Choroid plexus epithelial cell (primary cell): ENCODE measurements at regions not wholly inside any gene's neighbourhood (a gene's known extent, or its start where the extent isn't known, plus 50 kb on each side); places are given as distances from the start of the nearest gene placed in this dataset.

Experiments
- DNase-seq: peaks from one replicate; pipeline ENCODE4 v3.0.0-alpha.2; 2010; ENCODE audit warnings: low read depth
- H3K4me3 ChIP-seq: 2 replicates; pipeline ENCODE4 v1.5.1; 2011; ENCODE audit warnings: low read depth, mild to moderate bottlenecking, control low read depth, low read length, moderate library complexity
- TF ChIP-seq, protein P1 (sequence below): conservative IDR thresholded peaks from 2 replicates; pipeline ENCODE4 v1.5.1; 2011; ENCODE audit warnings: low read depth, mild to moderate bottlenecking, control low read depth, inconsistent platforms, low read length, moderate library complexity

GRCh38 chr13:62321139-62321538, 905.5 kb upstream of the PCDH20 start:
- TF ChIP-seq, protein P1, sequence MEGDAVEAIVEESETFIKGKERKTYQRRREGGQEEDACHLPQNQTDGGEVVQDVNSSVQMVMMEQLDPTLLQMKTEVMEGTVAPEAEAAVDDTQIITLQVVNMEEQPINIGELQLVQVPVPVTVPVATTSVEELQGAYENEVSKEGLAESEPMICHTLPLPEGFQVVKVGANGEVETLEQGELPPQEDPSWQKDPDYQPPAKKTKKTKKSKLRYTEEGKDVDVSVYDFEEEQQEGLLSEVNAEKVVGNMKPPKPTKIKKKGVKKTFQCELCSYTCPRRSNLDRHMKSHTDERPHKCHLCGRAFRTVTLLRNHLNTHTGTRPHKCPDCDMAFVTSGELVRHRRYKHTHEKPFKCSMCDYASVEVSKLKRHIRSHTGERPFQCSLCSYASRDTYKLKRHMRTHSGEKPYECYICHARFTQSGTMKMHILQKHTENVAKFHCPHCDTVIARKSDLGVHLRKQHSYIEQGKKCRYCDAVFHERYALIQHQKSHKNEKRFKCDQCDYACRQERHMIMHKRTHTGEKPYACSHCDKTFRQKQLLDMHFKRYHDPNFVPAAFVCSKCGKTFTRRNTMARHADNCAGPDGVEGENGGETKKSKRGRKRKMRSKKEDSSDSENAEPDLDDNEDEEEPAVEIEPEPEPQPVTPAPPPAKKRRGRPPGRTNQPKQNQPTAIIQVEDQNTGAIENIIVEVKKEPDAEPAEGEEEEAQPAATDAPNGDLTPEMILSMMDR, result no peak
- no peak overlapping the region for H3K4me3 ChIP-seq
- DNase-seq, result no peak

DNA sequence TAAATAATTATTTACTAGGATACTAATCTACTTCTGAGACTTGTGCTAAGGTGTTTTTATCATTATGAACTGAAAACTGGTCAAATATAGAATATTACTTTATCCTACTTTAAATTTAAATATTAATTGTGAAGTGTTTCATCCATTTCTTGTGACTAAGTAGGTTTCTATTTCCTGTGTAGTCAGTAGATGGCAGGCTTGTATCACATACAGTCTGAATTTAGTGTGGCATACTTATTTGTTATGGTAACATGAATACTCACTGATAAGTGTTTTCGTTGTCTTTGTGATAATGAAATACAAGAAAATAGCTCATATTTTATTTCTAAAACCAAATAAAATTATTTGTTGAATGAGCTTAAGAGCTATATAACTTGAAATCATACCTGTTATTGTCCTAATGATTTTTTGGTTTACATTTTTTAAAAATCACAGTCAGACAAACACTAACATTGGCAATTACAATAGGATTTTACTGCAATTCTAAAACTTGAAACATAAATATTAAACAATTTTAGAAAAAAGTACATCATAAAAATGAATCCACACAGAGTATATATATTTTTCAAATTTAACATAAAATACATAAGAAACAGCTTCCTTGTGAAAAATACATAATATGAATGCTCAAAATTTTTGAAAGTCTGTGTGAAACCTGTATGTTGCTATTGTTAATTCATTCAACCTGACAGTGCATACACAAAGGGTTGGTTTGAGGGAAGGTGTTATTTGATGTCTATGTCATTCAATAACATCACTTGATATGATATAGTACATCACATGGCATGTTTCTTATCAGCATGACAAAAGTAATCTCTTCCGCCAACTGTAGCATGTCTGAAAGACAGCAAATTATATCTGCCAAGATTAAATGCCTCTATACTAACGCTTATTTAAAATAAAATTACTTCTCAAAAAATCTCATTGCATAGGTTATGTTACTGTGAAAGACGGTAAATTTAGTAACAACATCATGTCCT, 904.8 kb upstream of the PCDH20 start:
- TF ChIP-seq, protein P1, result peak; percentile 66
- H3K4me3 ChIP-seq, result no peak overlapping the region
- DNase-seq, result peak; percentile 82

DNA sequence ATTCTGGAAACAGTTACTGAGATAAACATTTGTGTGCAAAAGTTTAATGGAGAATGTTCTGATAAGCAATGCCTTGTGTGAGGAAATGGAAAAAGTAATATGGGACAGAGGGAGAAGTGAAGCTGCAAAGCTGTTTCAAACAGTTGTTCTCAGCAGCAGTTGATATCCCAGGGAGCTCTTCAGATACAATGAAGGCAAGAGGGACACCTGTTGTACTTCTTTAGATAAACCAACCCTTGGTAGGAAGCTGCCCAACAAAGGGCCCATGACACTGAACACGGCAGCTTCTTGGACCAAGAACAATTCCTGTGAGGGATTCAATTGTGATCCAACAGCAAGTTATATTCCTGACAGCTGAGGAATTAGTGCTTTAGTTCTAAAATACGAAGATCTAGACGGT, 894.3 kb upstream of the PCDH20 start:
- H3K4me3 ChIP-seq, result no peak overlapping the region
- DNase-seq, result no peak
- TF ChIP-seq, protein P1, result no peak

GRCh38 chr13:62305756-62306155, 890.1 kb upstream of the PCDH20 start:
- DNase-seq, result no peak
- no peak overlapping the region for H3K4me3 ChIP-seq

GRCh38 chr13:62302341-62302740, 886.7 kb upstream of the PCDH20 start:
- DNase-seq, result peak; percentile 8
- TF ChIP-seq, protein P1, result no peak
- H3K4me3 ChIP-seq, result no peak overlapping the region

More at GRCh38 chr13:62305756-62306155, 890.1 kb upstream of the PCDH20 start:
- TF ChIP-seq, protein P1, result no peak

- TF ChIP-seq, protein P1, result no peak
- DNase-seq, result no peak
- H3K4me3 ChIP-seq, result no peak overlapping the region
Measured at GRCh38 chr13:62299988-62300387, 884.3 kb upstream of the PCDH20 start.
